T-cell (primary cell): ENCODE measurements at regions not wholly inside any gene's neighbourhood (a gene's known extent, or its start where the extent isn't known, plus 50 kb on each side); places are given as distances from the start of the nearest gene placed in this dataset.

Experiments used
- ATAC-seq, 4 experiments: fragments of 200-7000 bp in 3 of 4; fragments of 150-1000 bp in 1 of 4; cut with Tn5 transposase; replicated peaks in 1 of 4; 1 replicate in 3 of 4; 2 replicates in 1 of 4; pipeline ENCODE4 v1.10.0; 2021; ENCODE audit warnings: moderate library complexity in 3 of 4, mild to moderate bottlenecking in 2 of 4, moderate number of reproducible peaks in 1 of 4
- CTCF ChIA-PET, 2 donors: fragments of 300-600 bp; sonication (Branson Sonifier 250); formaldehyde crosslinking; loops; one replicate each; lab custom pipeline; 2022; ENCODE audit warnings: antibody characterized with exemption in 2 of 2; lab: Charles Lee
- POLR2A ChIA-PET, 2 donors: fragments of 300-600 bp; sonication (Branson Sonifier 250); formaldehyde crosslinking; loops; one replicate each; lab custom pipeline; 2022; ENCODE audit warnings: antibody characterized with exemption in 2 of 2; lab: Charles Lee
- DNase-seq, 35 experiments: peaks; one replicate each; pipeline versions ENCODE4 v3.0.0 to v3.0.0-alpha.2; 2013 to 2023
- H3K27ac ChIP-seq: one replicate; pipeline ENCODE4 v1.5.1; 2013; ENCODE audit warnings: low read length
- H3K27me3 ChIP-seq, 2 experiments: replicated peaks in 1 of 2; 1 replicate in 1 of 2; 2 replicates in 1 of 2; pipeline versions ENCODE4 v1.6.1 to v1.7.0; 2013; ENCODE audit warnings: low read length in 1 of 2, mixed read lengths in 1 of 2; ENCODE audit not compliant: control insufficient read depth in 2 of 2, insufficient read depth in 2 of 2; ENCODE audit errors: extremely low read depth in 1 of 2
- H3K36me3 ChIP-seq, 2 donors: 1 replicate in 1 of 2; 2 replicates in 1 of 2; pipeline versions ENCODE4 v1.6.1 to v1.7.0; 2013; ENCODE audit warnings: low read length in 1 of 2; ENCODE audit not compliant: control insufficient read depth in 2 of 2, insufficient read depth in 1 of 2; ENCODE audit errors: extremely low read depth in 1 of 2
- H3K4me1 ChIP-seq, 2 experiments: 1 replicate in 1 of 2; 2 replicates in 1 of 2; pipeline versions ENCODE4 v1.6.1 to v1.7.0; 2013; ENCODE audit warnings: low read length in 2 of 2, mixed read lengths in 1 of 2; ENCODE audit not compliant: insufficient read depth in 2 of 2, control insufficient read depth in 1 of 2; ENCODE audit errors: extremely low read depth in 1 of 2
- H3K4me3 ChIP-seq, 2 donors: 1 replicate in 1 of 2; 2 replicates in 1 of 2; pipeline versions ENCODE4 v1.5.1 to v1.7.0; 2013; ENCODE audit warnings: mild to moderate bottlenecking in 2 of 2, low read length in 1 of 2, moderate library complexity in 1 of 2; ENCODE audit not compliant: control insufficient read depth in 1 of 2; ENCODE audit errors: extremely low read depth in 1 of 2
- H3K9me3 ChIP-seq: 2 replicates; pipeline ENCODE4 v1.7.0; 2013
- H3K27ac Mint-ChIP-seq, 2 donors: one replicate each; pipeline ENCODE4 v1.8.0; 2020 to 2021; ENCODE audit warnings: mild to moderate bottlenecking in 2 of 2, mixed read lengths in 2 of 2
- H3K27me3 Mint-ChIP-seq, 2 donors: one replicate each; pipeline ENCODE4 v1.8.0; 2021 to 2022; ENCODE audit warnings: mixed read lengths in 2 of 2
- H3K36me3 Mint-ChIP-seq: one replicate; pipeline ENCODE4 v1.8.0; 2021; ENCODE audit warnings: mixed read lengths
- H3K4me1 Mint-ChIP-seq, 3 donors: one replicate each; pipeline ENCODE4 v1.8.0; 2020 to 2022; ENCODE audit warnings: mixed read lengths in 3 of 3, mild to moderate bottlenecking in 1 of 3
- H3K4me3 Mint-ChIP-seq, 3 donors: one replicate each; pipeline ENCODE4 v1.8.0; 2020 to 2022; ENCODE audit warnings: mild to moderate bottlenecking in 3 of 3, mixed read lengths in 3 of 3, moderate library complexity in 3 of 3
- H3K9me3 Mint-ChIP-seq, 3 donors: one replicate each; pipeline ENCODE4 v1.8.0; 2020 to 2022; ENCODE audit warnings: mixed read lengths in 3 of 3
- whole genome bisulfite sequencing: methylation state at CpG from one replicate; pipeline ENCODE4 v1.1.5; 2013; ENCODE audit warnings: missing lambda C conversion rate; ENCODE audit not compliant: insufficient coverage; 5-methylcytosine and 5-hydroxymethylcytosine counted together

DNA sequence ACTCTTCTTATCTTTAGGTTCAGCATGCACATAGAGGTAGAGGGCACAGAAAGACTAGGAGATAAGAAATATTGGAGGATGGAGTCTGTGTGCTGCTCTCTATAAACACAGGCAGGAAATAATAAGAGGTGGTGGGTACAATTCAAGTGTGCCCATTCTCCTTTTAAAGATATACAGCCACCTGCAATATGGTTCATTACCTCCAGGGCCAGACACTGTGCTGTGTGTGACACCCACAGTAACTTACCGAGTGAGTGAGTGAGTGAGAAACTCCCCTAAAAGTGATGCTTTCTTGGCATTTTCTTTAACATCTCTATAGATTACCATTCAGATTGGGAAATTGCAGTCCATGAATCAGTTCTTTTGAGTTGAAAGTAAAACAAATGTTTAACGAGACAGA lies 311.8 kb upstream of the KCNN2 start:
- Mint-ChIP-seq H3K9me3 (peaks cover 0 to 9% (median 0%) of the 10 kb centered on the region in 3 donors), H3K4me3 (no peak overlapping the region), H3K27me3 (peaks cover 15 to 16% of the 10 kb centered on the region in 2 donors), H3K36me3 (no peaks in the 10 kb centered on the region), H3K27ac (no peak overlapping the region), H3K4me1 (no peaks in the 10 kb centered on the region)
- Histone ChIP-seq H3K9me3 (no peaks in the 10 kb centered on the region), H3K4me1 (no peaks in the 10 kb centered on the region), H3K4me3 (no peak overlapping the region), H3K27me3 (peaks cover 2 to 8% of the 10 kb centered on the region in 2 experiments), H3K27ac (no peak overlapping the region), H3K36me3 (no peaks in the 10 kb centered on the region)
- DNase-seq (no peak), ATAC-seq (no peak)
- no CpG with 5 or more reads among the region's 2 CpGs for WGBS
- POLR2A ChIA-PET = no interaction called here
- CTCF ChIA-PET = no interaction called here

DNA sequence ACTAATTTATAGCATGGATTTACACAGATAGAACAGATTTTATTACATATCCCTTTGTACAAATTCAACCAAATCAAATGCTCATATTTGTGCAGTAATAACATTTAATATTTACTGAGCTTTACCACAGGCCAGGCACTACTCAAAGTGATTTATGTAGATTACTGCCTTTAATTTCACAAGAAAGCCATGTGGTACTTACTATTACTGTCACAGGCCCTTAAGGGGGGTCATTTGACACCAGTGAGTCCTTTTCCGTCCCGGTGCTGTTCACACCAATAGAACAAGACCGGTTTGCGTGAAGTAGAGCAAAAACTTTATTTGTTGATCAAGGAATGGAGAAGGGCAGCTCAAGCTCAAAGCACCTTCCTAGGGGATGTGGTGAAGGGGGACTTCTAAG lies 308.5 kb upstream of the KCNN2 start:
- ChIA-PET CTCF (no interaction called here), POLR2A (interaction anchor here in 1 of 2 donors (0.5 kb wide), 1 partner anchor 14 kb away, joined by 3 read pairs; no protein-coding TSS in a partner anchor)
- no peak overlapping the region for H3K27ac Mint-ChIP-seq
- Histone ChIP-seq H3K9me3 (no peaks in the 10 kb centered on the region), H3K27me3 (peaks cover 13 to 15% of the 10 kb centered on the region in 2 experiments), H3K4me1 (no peaks in the 10 kb centered on the region), H3K4me3 (no peak overlapping the region), H3K36me3 (no peaks in the 10 kb centered on the region), H3K27ac (no peak overlapping the region)
- DNase-seq (no peak), ATAC-seq (no peak)
- H3K4me3 Mint-ChIP-seq = no peak overlapping the region
- H3K9me3 Mint-ChIP-seq = peaks cover 0 to 14% (median 0%) of the 10 kb centered on the region in 3 donors
- H3K27me3 Mint-ChIP-seq = peaks cover 34 to 35% of the 10 kb centered on the region in 2 donors
- no peaks in the 10 kb centered on the region for H3K4me1 Mint-ChIP-seq
- 69% methylated on average over 2 of the region's 4 CpGs for WGBS
- H3K36me3 Mint-ChIP-seq = no peaks in the 10 kb centered on the region

DNA sequence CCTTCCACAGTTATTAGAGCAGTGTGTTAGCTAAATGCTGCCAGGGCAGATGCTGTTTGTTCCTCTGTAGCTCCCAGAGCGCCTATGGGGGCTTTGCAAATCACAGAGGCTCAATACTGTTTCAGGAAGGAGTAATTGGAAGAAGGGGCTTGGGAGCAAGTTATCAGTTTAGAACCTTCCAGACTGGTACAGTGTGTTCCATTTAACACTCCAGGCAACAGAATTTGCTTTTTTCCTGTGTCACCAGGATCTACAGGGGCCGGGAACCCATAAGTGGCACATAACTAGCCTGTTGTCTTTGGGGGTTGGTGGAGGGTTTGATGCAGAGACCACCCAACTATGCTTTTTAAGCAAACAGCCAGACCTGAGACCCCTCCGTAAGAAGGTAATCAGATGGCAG lies 307.3 kb upstream of the KCNN2 start:
- Histone ChIP-seq H3K4me3 (no peak overlapping the region), H3K27me3 (peaks cover 13 to 15% of the 10 kb centered on the region in 2 experiments), H3K36me3 (no peaks in the 10 kb centered on the region), H3K4me1 (no peaks in the 10 kb centered on the region), H3K27ac (no peak overlapping the region), H3K9me3 (no peaks in the 10 kb centered on the region)
- CTCF ChIA-PET = no interaction called here
- Mint-ChIP-seq H3K4me1 (no peaks in the 10 kb centered on the region), H3K27ac (no peak overlapping the region), H3K4me3 (no peak overlapping the region), H3K27me3 (peaks cover 40 to 41% of the 10 kb centered on the region in 2 donors), H3K36me3 (no peaks in the 10 kb centered on the region), H3K9me3 (peaks cover 0 to 10% (median 0%) of the 10 kb centered on the region in 3 donors)
- WGBS = 20% methylated on average over 1 of the region's 3 CpGs
- POLR2A ChIA-PET = no interaction called here
- no peak for DNase-seq
- no peak for ATAC-seq

DNA sequence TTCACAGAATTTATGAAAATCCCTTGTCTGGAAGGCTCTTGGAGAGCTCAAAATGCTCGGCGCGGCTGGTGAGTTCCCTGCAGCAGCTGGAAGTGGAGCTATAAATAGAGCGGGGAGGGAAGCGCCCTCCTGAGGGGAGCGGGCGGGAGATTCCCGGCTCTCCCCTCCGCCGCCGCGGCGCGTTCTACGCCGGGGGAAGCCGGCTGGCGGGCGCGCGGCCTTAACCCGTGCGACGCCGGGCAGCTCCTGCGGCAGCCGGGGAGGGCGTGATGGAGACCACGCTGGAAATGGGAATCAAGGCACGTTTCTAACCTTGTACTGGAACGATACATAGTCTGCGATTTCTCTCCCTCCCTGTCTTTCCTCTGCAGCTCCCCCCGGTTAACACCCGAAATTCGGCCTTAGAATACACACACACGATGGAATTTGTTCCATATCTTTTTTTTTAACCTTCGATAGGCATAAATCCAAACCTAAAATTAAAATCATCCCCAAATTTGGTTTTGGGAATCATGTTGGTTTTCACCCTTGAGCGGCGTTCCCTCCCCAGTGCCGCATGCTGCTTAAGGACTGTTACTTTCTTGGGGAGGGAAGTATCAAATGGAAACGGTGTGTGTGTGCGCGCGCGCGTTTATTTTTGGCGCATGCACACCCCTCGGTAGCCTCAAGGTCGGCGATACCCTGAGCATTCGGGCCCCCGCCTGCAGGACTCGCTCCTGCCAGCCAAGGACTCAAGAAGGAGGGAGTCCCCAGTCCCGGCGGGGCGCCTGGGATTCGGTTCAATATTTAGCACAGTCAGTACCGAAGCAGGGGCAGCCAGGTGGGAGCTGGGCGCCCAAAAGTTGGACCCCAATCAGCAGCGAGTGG lies 306.3 kb upstream of the KCNN2 start:
- Histone ChIP-seq H3K4me1 (no peaks in the 10 kb centered on the region), H3K27me3 (peaks cover 13 to 15% of the 10 kb centered on the region in 2 experiments), H3K36me3 (no peaks in the 10 kb centered on the region), H3K27ac (no peak overlapping the region), H3K4me3 (no peak overlapping the region), H3K9me3 (no peaks in the 10 kb centered on the region)
- no peak overlapping the region for H3K4me3 Mint-ChIP-seq
- no peak overlapping the region for H3K27ac Mint-ChIP-seq
- no peaks in the 10 kb centered on the region for H3K36me3 Mint-ChIP-seq
- WGBS = 4% methylated on average over 55 of the region's 60 CpGs
- no peaks in the 10 kb centered on the region for H3K4me1 Mint-ChIP-seq
- DNase-seq = no peak
- ATAC-seq = no peak
- ChIA-PET POLR2A (no interaction called here), CTCF (no interaction called here)
- H3K27me3 Mint-ChIP-seq = peaks cover 41% of the 10 kb centered on the region in 2 donors
- H3K9me3 Mint-ChIP-seq = peaks cover 0 to 10% (median 0%) of the 10 kb centered on the region in 3 donors

DNA sequence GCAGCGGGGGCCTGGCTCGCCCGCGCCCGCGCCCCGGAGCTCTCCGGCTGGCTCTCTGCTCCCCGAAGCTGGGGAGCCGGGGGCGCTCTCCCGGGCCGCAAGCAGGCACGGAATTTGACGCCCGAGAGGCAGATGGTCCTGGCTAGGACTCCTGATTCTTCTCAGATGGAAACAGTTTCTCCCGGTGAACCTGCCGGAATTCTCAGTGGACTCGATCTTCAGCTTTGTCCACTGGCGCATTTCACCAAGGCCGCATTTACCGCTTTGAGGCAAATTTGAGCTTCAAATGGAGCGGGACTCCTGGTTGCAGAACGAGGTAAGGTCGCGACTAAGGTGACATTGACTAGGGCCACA lies 305.7 kb upstream of the KCNN2 start:
- no peaks in the 10 kb centered on the region for H3K36me3 Mint-ChIP-seq
- ChIA-PET POLR2A (no interaction called here), CTCF (no interaction called here)
- H3K27ac Mint-ChIP-seq = no peak overlapping the region
- WGBS = 8% methylated on average over 22 of the region's 26 CpGs
- ATAC-seq (no peak), DNase-seq (no peak)
- no peak overlapping the region for H3K4me3 ChIP-seq
- peaks cover 41% of the 10 kb centered on the region in 2 donors for H3K27me3 Mint-ChIP-seq
- peaks cover 0 to 10% (median 0%) of the 10 kb centered on the region in 3 donors for H3K9me3 Mint-ChIP-seq
- no peaks in the 10 kb centered on the region for H3K9me3 ChIP-seq
- no peak overlapping the region for H3K4me3 Mint-ChIP-seq
- peaks cover 13 to 15% of the 10 kb centered on the region in 2 experiments for H3K27me3 ChIP-seq
- H3K4me1 Mint-ChIP-seq = no peaks in the 10 kb centered on the region
- no peaks in the 10 kb centered on the region for H3K4me1 ChIP-seq
- H3K27ac ChIP-seq = no peak overlapping the region
- no peaks in the 10 kb centered on the region for H3K36me3 ChIP-seq

DNA sequence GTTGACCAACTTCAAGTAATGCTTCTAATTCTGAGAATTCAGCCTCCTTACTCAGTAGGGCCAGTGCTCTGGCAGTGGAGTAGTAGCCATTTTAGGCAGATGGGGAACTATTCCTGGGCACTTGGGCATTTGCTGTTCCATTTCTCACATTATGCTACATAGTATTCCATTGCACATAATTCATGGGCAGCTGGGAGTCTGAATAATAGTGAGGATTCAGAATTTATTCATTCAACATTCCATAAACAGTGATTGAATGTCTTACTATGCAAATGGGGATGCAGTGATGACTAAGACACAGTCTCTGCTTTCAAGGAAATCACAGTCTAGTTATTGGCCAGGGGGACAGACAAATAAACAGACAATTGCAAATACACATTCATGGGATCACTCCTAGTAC lies 301.0 kb upstream of the KCNN2 start:
- ATAC-seq (no peak), DNase-seq (no peak)
- H3K4me3 Mint-ChIP-seq = no peak overlapping the region
- H3K27me3 Mint-ChIP-seq = peaks cover 21 to 26% of the 10 kb centered on the region in 2 donors
- H3K27ac Mint-ChIP-seq = no peak overlapping the region
- H3K4me1 Mint-ChIP-seq = no peaks in the 10 kb centered on the region
- Histone ChIP-seq H3K4me3 (no peak overlapping the region), H3K27ac (no peak overlapping the region), H3K36me3 (no peaks in the 10 kb centered on the region), H3K27me3 (peaks cover 6% of the 10 kb centered on the region in 2 experiments), H3K4me1 (no peaks in the 10 kb centered on the region), H3K9me3 (no peaks in the 10 kb centered on the region)
- peaks cover 0 to 6% (median 0%) of the 10 kb centered on the region in 3 donors for H3K9me3 Mint-ChIP-seq
- no peaks in the 10 kb centered on the region for H3K36me3 Mint-ChIP-seq
- ChIA-PET CTCF (interaction anchor here in 1 of 2 donors (0.6 kb wide), 1 partner anchor 13 kb away, joined by 3 read pairs; no protein-coding TSS in a partner anchor), POLR2A (no interaction called here)
